A673 (cell line): ENCODE measurements at regions not wholly inside any gene's neighbourhood (a gene's known extent, or its start where the extent isn't known, plus 50 kb on each side); places are given as distances from the start of the nearest gene placed in this dataset.

Experiments
- BruUV-seq: library from RNA; stranded (reverse); fragments of 400-500 nt; replicated peaks from 2 replicates; lab custom pipeline; 2021; lab: Mats Ljungman, UMichigan
- CTCF ChIA-PET: fragments of 300-600 bp; sonication (Branson Sonifier 250); formaldehyde crosslinking; loops from one replicate; lab custom pipeline; 2022; ENCODE audit warnings: antibody characterized with exemption; lab: Charles Lee
- POLR2A ChIA-PET: fragments of 300-600 bp; sonication (Branson Sonifier 250); formaldehyde crosslinking; loops from one replicate; lab custom pipeline; 2022; ENCODE audit warnings: antibody characterized with exemption; ENCODE audit not compliant: low non-redundant PET; lab: Charles Lee
- DNase-seq: peaks from one replicate; pipeline ENCODE4 v3.0.0-alpha.2; 2015; ENCODE audit warnings: low spot score
- H3K27ac ChIP-seq: fragments of 200-600 bp; sonication (generic); 2 replicates; pipeline ENCODE4 v1.5.1; 2016; ENCODE audit warnings: mixed run types, low read depth, mild to moderate bottlenecking, mixed read lengths, antibody characterized with exemption, low read length; ENCODE audit not compliant: poor library complexity, severe bottlenecking
- H3K27me3 ChIP-seq: fragments of 200-600 bp; sonication (generic); replicated peaks from 2 replicates; pipeline ENCODE4 v1.6.1; 2017; ENCODE audit warnings: mixed run types, low read depth, mild to moderate bottlenecking, mixed read lengths, antibody characterized with exemption, low read length; ENCODE audit not compliant: insufficient read depth, poor library complexity
- H3K36me3 ChIP-seq: fragments of 200-600 bp; sonication (generic); 2 replicates; pipeline ENCODE4 v1.6.1; 2016; ENCODE audit warnings: mixed run types, mild to moderate bottlenecking, mixed read lengths, antibody characterized with exemption, low read length; ENCODE audit not compliant: insufficient read depth, poor library complexity, severe bottlenecking
- H3K4me1 ChIP-seq: fragments of 200-600 bp; sonication (generic); 2 replicates; pipeline ENCODE4 v1.6.1; 2017; ENCODE audit warnings: mixed run types, mild to moderate bottlenecking, mixed read lengths, antibody characterized with exemption, low read length; ENCODE audit not compliant: insufficient read depth, poor library complexity, severe bottlenecking
- H3K4me3 ChIP-seq: fragments of 200-600 bp; sonication (generic); 2 replicates; pipeline ENCODE4 v1.5.1; 2016; ENCODE audit warnings: low read depth, mixed run types, mild to moderate bottlenecking, mixed read lengths, low read length; ENCODE audit not compliant: poor library complexity, severe bottlenecking
- H3K9me3 ChIP-seq: fragments of 200-600 bp; sonication (generic); 2 replicates; pipeline ENCODE4 v1.6.1; 2016; ENCODE audit warnings: mixed run types, low read depth, mild to moderate bottlenecking, mixed read lengths, antibody characterized with exemption, low read length; ENCODE audit not compliant: poor library complexity, severe bottlenecking
- CTCF ChIP-seq: fragments of 300-800, 200-600 bp; sonication (generic); conservative IDR thresholded peaks from 2 replicates; pipeline ENCODE4 v1.5.1; 2017; ENCODE audit warnings: low read depth, mild to moderate bottlenecking, antibody characterized with exemption, low read length, moderate library complexity, mixed read lengths
- EZH2 ChIP-seq: fragments of 200-600 bp; sonication (generic); IDR thresholded peaks from 2 replicates; pipeline ENCODE4 v1.6.1; 2017; ENCODE audit warnings: borderline replicate concordance, low read depth, mild to moderate bottlenecking, mixed read lengths, antibody characterized with exemption, low read length; ENCODE audit not compliant: poor library complexity, severe bottlenecking
- intact Hi-C: fragments of 100-400 bp; cut with micrococcal nuclease; formaldehyde crosslinking; loops from one replicate; pipeline ENCODE4 v1.10.0; 2022; ENCODE audit not compliant: unreplicated experiment

GRCh38 chr11:38009932-38010331, 1411.9 kb upstream of the RAG2 start:
- Histone ChIP-seq H3K4me3 (no peak overlapping the region), H3K36me3 (no peaks in the 10 kb centered on the region), H3K27ac (no peak overlapping the region), H3K27me3 (no peaks in the 10 kb centered on the region), H3K9me3 (no peaks in the 10 kb centered on the region), H3K4me1 (peaks cover 6% of the 10 kb centered on the region)
- TF ChIP-seq CTCF (no peak), EZH2 (no peak)
- BruUV-seq = no TSS peak
- ChIA-PET CTCF (no interaction called here), POLR2A (no interaction called here)
- intact Hi-C loops = no loop called here
- no peak for DNase-seq

- intact Hi-C loops = no loop called here
- TF ChIP-seq EZH2 = no peak
- no peak for TF ChIP-seq CTCF
- POLR2A ChIA-PET = no interaction called here
- no TSS peak for BruUV-seq
- CTCF ChIA-PET = no interaction called here
- no peaks in the 10 kb centered on the region for H3K36me3 ChIP-seq
- no peak for DNase-seq
- no peak overlapping the region for H3K4me3 ChIP-seq
- H3K4me1 ChIP-seq = no peaks in the 10 kb centered on the region
- no peak overlapping the region for H3K27ac ChIP-seq
- no peaks in the 10 kb centered on the region for H3K27me3 ChIP-seq
- no peaks in the 10 kb centered on the region for H3K9me3 ChIP-seq
Measured at GRCh38 chr11:38006466-38006865, 1408.4 kb upstream of the RAG2 start.

- DNase-seq = no peak
- ChIA-PET CTCF (no interaction called here), POLR2A (no interaction called here)
- Histone ChIP-seq H3K4me3 (no peak overlapping the region), H3K36me3 (no peaks in the 10 kb centered on the region), H3K4me1 (no peaks in the 10 kb centered on the region), H3K9me3 (no peaks in the 10 kb centered on the region), H3K27ac (no peak overlapping the region), H3K27me3 (no peaks in the 10 kb centered on the region)
- BruUV-seq = no TSS peak
- intact Hi-C loops = no loop called here
- TF ChIP-seq EZH2 (no peak), CTCF (no peak)
Measured at GRCh38 chr11:38005597-38005996, 1407.6 kb upstream of the RAG2 start.
